ENCODE measurements at regions not wholly inside any gene's neighbourhood (a gene's known extent, or its start where the extent isn't known, plus 50 kb on each side); places are given as distances from the start of the nearest gene placed in this dataset.

GRCh38 chr21:32955311-32956060, 70.2 kb upstream of the OLIG2 start:
- H3K4me3 ChIP-seq (ENCODE audit: low read depth, low read length): no peak overlapping the region
- TF ChIP-seq CTCF (IDR thresholded peaks at IDR 0.05; ENCODE audit: low read depth, low read length): no peak
- in situ Hi-C loops (cut with HindIII; ENCODE audit: low sequenced_read_pairs): no loop called here

GRCh38 chr21:32956061-32956656, 69.6 kb upstream of the OLIG2 start:
- no peak for DNase-seq (ENCODE audit: low read depth, low spot score)
- H3K4me3 ChIP-seq (ENCODE audit: low read depth, low read length): no peak overlapping the region
- no peak for TF ChIP-seq CTCF (IDR thresholded peaks at IDR 0.05; ENCODE audit: low read depth, low read length)
- in situ Hi-C loops (cut with HindIII; ENCODE audit: low sequenced_read_pairs): no loop called here

More at GRCh38 chr21:32955311-32956060, 70.2 kb upstream of the OLIG2 start:
- no peak for DNase-seq (ENCODE audit: low read depth, low spot score)

GRCh38 chr21:32957545-32957944, 68.2 kb upstream of the OLIG2 start:
- no peak overlapping the region for H3K4me3 ChIP-seq (ENCODE audit: low read depth, low read length)
- in situ Hi-C loops (cut with HindIII; ENCODE audit: low sequenced_read_pairs): no loop called here
- no peak for DNase-seq (ENCODE audit: low read depth, low spot score)
- TF ChIP-seq CTCF (IDR thresholded peaks at IDR 0.05; ENCODE audit: low read depth, low read length): no peak

GRCh38 chr21:32958288-32959002, 67.3 kb upstream of the OLIG2 start:
- in situ Hi-C loops (cut with HindIII; ENCODE audit: low sequenced_read_pairs): no loop called here
- no peak overlapping the region for H3K4me3 ChIP-seq (ENCODE audit: low read depth, low read length)
- no peak for TF ChIP-seq CTCF (IDR thresholded peaks at IDR 0.05; ENCODE audit: low read depth, low read length)
- DNase-seq (ENCODE audit: low read depth, low spot score): no peak

- no peak overlapping the region for H3K4me3 ChIP-seq (ENCODE audit: low read depth, low read length)
- no peak for TF ChIP-seq CTCF (IDR thresholded peaks at IDR 0.05; ENCODE audit: low read depth, low read length)
- in situ Hi-C loops (cut with HindIII; ENCODE audit: low sequenced_read_pairs): no loop called here
- DNase-seq (ENCODE audit: low read depth, low spot score): no peak
These were observed 63.5 kb upstream of the OLIG2 start for GRCh38 chr21:32962268-32962667.

- H3K4me3 ChIP-seq (ENCODE audit: low read depth, low read length): no peak overlapping the region
- no peak for TF ChIP-seq CTCF (IDR thresholded peaks at IDR 0.05; ENCODE audit: low read depth, low read length)
- no peak for DNase-seq (ENCODE audit: low read depth, low spot score)
- in situ Hi-C loops (cut with HindIII; ENCODE audit: low sequenced_read_pairs): no loop called here
These were observed 60.5 kb upstream of the OLIG2 start for GRCh38 chr21:32965129-32965680.
